Astrocyte of the spinal cord (primary cell): ENCODE measurements at regions not wholly inside any gene's neighbourhood (a gene's known extent, or its start where the extent isn't known, plus 50 kb on each side); places are given as distances from the start of the nearest gene placed in this dataset.

Experiments used
- DNase-seq: peaks from one replicate; pipeline ENCODE4 v3.0.0; 2011; ENCODE audit warnings: low read depth, low spot score
- H3K4me3 ChIP-seq: 2 replicates; pipeline ENCODE4 v1.5.1; 2011; ENCODE audit warnings: low read depth, mild to moderate bottlenecking, low read length, moderate library complexity
- CTCF ChIP-seq: IDR thresholded peaks from 2 replicates; pipeline ENCODE4 v1.5.1; 2012; ENCODE audit warnings: low read depth, mild to moderate bottlenecking, low read length, inconsistent platforms
- in situ Hi-C: cut with HindIII; loops from 2 replicates; pipeline ENCODE4 v1.10.0; 2017; ENCODE audit warnings: low sequenced_read_pairs

DNA sequence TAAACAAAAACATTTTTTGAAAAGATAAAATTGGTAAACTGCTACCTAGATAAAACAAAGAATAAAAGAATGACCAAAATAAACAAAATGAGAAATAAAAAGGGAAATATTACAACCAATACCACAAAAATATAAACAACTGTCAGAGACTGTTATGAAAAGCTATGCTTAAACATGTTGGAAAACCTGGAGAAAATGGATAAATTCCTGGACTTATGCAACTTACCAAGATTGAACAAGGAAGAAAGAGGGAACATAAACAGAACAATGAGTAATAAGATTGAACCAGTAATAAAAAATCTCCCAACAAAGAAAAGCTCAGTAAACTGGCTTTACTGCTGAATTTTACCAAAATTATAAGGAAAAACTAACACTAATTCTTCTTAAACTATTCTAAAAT is 518.7 kb downstream of the GRXCR1 start:
- no peak overlapping the region for H3K4me3 ChIP-seq
- DNase-seq, result peak; percentile 4
- in situ Hi-C loops, result no loop called here
- no peak for TF ChIP-seq CTCF

- DNase-seq, result no peak
- in situ Hi-C loops, result no loop called here
- no peak overlapping the region for H3K4me3 ChIP-seq
- TF ChIP-seq CTCF, result no peak
These were observed 530.8 kb downstream of the GRXCR1 start for GRCh38 chr4:43423276-43423675.

DNA sequence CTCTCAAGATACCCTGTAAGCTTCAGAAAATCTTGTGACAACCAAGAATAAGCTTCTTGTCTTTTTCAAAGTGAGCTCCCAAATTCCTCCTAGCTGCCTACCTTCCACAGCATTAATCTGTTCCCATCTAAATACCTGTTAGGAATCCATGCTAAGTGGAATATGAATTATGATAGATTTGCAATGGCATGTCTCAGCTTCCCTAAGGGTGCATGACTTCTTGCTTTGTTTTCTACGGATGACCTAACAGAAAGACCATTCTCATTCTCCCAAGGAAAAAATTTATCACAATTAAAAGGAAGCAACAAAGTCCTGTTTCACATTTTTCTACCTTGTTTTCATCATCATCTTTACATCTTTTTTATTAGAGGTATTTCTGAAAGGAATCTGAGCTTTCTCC is 532.7 kb downstream of the GRXCR1 start:
- H3K4me3 ChIP-seq, result no peak overlapping the region
- no peak for TF ChIP-seq CTCF
- no peak for DNase-seq
- in situ Hi-C loops, result no loop called here

GRCh38 chr4:43435291-43435690 is 542.8 kb downstream of the GRXCR1 start:
- no peak for DNase-seq
- in situ Hi-C loops, result no loop called here
- TF ChIP-seq CTCF, result no peak
- no peak overlapping the region for H3K4me3 ChIP-seq

- in situ Hi-C loops, result no loop called here
- H3K4me3 ChIP-seq, result no peak overlapping the region
- TF ChIP-seq CTCF, result no peak
- DNase-seq, result no peak
These were observed 560.4 kb downstream of the GRXCR1 start for GRCh38 chr4:43452948-43453347.

- no peak for TF ChIP-seq CTCF
These were observed 563.9 kb downstream of the GRXCR1 start for GRCh38 chr4:43456383-43456782.

DNA sequence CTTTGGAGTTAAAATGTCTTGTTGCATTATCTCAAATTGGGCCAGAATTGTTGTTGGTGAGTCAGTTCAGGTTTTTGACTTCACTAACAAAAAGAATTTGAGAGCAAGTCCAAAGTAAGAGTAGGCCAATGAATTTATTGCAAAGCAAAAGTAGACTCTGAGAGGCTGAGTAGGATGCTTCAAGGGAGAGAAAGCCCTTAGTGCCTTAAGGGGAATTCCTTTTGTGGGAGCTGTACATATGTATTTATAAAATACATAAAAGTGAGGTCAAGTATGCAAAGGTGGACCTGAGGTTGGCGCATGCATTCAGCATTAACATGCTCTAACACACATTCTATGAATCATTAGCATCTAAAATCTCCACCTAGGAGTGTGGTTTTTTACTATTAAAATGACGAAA is 565.4 kb downstream of the GRXCR1 start:
- TF ChIP-seq CTCF, result no peak
- no peak overlapping the region for H3K4me3 ChIP-seq
- no peak for DNase-seq
- in situ Hi-C loops, result no loop called here

More at GRCh38 chr4:43456383-43456782, 563.9 kb downstream of the GRXCR1 start:
- in situ Hi-C loops, result no loop called here
- no peak overlapping the region for H3K4me3 ChIP-seq
- DNase-seq, result peak; percentile 78
